ENCODE measurements at regions not wholly inside any gene's neighbourhood (a gene's known extent, or its start where the extent isn't known, plus 50 kb on each side); places are given as distances from the start of the nearest gene placed in this dataset.
A peak's percentile ranks its signal among the peaks of the same experiment; 100 is the strongest.

- TF ChIP-seq MITF (IDR thresholded peaks at IDR 0.05): no peak
- no peak for TF ChIP-seq ZNF318 (IDR thresholded peaks at IDR 0.05; ENCODE audit: borderline replicate concordance in 1 of 2, low read depth in 1 of 2)
- TF ChIP-seq RBFOX2 (IDR thresholded peaks at IDR 0.05; ENCODE audit: low read depth, low read length): no peak
- TF ChIP-seq TCF3 (CRISPR knock-in tag; IDR thresholded peaks at IDR 0.05): peak; percentile 31; the same call in 1 of the 2 replicates
- TF ChIP-seq TSC22D4 (tag; IDR thresholded peaks at IDR 0.05): no peak
- no peak for TF ChIP-seq ETV5 (CRISPR knock-in tag; IDR thresholded peaks at IDR 0.05; ENCODE audit: low read depth)
- no peak for TF ChIP-seq BRD9 (IDR thresholded peaks at IDR 0.05; ENCODE audit: low read depth, partially characterized antibody)
- TF ChIP-seq MCM7 (IDR thresholded peaks at IDR 0.05): no peak
- TF ChIP-seq TRIM24 (IDR thresholded peaks at IDR 0.05): no peak
- TF ChIP-seq RHOXF2B (CRISPR knock-in tag; conservative IDR thresholded peaks at IDR 0.05): no peak
- TF ChIP-seq GATA2 (CRISPR knock-in tag; IDR thresholded peaks at IDR 0.05): no peak
- no peak for TF ChIP-seq FOXO4 (CRISPR knock-in tag; IDR thresholded peaks at IDR 0.05)
These were observed 91.3 kb upstream of the ADGRF1 start (continued) for GRCh38 chr6:47133230-47134000.
